Stimulated activated CD4-positive, alpha-beta T cell treated with anti-CD3 and anti-CD28 coated beads, Interleukin-12 subunit alpha, Interleukin-12 subunit beta, amount 100 ng/mL, for 48 hours (primary cell): ENCODE measurements at regions not wholly inside any gene's neighbourhood (a gene's known extent, or its start where the extent isn't known, plus 50 kb on each side); places are given as distances from the start of the nearest gene placed in this dataset.

Source experiments
- DNase-seq, 3 donors: peaks; one replicate each; pipeline ENCODE4 v3.0.0-alpha.2; 2020; ENCODE audit warnings: low read depth in 2 of 3, low spot score in 1 of 3

DNA sequence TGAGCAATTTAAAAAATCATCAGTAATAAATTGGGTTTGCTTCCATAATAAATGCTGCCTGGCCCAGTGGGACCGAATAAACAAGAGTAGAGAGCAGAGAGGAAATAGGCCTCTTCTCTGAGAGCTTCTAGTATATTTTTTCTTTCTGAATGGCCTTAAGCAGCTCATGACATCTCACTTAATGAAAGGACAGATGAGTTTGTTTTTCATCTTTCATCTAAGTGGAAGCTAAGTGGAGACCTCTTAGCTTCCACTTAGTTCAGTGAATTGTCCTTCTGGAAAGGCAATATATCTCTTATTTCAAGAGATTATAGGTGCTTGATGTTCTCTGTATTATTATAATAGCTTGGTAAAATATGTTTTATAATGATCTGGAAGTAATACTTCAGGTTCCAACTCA lies 245.9 kb upstream of the ANO3 start:
- DNase-seq: no peak

DNA sequence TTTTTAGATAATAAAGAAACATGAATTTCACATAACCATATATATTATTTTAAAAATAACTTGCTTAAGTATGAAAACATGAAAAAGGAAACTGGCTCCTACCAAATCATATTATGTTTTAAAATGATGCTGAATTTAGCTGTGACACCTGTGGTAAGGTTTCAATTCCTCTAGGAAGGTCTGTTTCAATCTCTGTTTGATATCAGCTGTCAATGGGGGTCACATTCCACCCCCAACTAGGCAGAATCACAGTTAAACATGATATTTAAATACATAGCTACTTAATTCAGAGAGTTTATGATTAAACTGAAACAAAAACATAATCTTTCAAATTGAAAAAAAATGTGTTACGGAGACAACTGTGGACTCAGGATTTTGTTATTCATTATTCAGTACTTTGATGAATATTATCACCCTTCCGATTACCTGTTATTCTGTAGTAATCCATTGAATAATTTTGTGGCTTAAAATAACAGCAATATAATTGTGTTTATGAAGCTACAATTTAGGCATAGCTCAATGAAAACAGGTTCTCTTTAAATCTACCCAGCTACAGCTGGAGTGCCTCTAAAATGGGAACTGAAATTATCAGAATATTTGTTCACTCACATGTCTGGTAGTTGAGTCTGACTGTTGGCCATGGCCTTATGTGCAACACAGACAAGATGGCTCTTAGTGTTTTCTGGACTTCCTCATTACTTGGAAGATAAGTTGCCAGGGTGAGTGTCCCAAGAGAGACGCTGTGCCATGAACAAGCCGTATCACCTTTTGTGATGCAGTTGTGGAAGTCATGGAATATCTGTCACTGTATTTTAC lies 244.6 kb upstream of the ANO3 start:
- DNase-seq: no peak

DNA sequence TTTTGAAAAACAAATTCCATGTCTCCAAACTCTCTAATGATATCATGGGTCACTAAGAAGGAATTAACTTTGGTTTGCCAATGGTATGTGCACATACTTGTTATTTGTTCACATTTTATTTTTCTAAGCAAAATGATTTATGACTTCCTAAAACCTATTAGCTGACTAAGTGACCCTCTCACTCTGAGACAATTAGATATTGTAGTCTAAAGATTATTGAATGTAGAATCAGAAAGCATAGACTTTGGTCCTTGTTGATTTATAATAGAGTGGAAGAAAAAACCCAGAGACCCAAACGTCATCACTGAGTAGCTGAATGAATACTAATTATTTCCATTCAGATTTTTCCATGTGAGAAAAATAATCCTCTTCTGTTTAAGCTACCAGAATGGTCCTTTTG lies 243.5 kb upstream of the ANO3 start:
- DNase-seq: no peak

DNA sequence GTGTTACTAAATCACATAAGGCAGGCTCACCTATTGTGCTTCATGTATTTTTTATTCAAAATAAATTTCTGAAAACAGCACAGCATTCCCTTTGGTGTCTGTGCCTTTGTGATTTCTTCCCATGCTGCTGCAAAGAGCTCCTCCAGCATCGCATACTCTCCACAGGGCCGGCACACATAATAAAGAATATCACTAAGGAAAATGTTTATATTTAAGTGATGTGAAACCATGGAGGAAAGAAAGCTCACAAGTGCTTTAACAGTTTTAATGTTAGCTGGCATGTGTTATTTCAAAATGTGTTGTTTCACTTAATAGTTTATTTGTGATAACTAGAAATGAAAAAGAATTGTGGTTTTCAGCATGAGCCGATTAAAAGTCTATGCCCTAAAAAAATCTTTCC lies 241.3 kb upstream of the ANO3 start:
- no peak for DNase-seq

DNA sequence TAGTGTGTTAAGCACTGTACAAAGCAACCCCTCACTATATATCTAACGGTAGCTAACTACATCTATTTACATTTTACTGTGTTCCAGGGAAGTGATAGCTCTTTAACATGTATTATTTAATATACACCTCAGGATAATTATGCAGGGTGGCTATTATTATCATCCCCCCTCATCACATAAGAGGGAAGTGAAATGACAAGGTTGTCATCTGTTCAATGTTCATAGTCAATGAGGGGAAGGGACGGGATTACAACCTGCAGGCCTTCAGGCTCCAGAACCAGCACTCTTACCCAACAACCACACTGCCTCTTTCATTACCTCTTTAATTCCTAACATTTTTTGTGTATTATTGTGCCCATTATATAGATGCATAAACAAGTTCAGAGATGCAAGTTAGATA lies 238.7 kb upstream of the ANO3 start:
- no peak for DNase-seq

DNA sequence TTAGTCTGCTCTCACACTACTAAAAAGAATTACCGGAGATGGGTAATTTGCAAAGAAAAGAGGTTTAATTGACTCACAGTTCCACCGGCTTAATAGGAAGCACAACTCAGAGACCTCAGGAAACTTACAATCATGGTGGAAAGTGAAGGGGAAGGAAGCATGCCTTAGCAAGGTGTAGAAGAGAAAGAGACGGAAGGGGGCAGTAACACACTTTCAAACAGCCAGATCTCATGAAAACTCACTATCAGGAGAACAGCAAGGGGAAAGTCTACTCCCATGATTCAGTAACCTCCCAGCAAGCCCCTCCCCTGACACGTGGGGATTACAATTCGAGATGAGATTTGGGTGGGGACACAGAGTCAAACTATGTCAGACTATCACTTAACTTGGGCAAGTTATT lies 236.6 kb upstream of the ANO3 start:
- no peak for DNase-seq

DNA sequence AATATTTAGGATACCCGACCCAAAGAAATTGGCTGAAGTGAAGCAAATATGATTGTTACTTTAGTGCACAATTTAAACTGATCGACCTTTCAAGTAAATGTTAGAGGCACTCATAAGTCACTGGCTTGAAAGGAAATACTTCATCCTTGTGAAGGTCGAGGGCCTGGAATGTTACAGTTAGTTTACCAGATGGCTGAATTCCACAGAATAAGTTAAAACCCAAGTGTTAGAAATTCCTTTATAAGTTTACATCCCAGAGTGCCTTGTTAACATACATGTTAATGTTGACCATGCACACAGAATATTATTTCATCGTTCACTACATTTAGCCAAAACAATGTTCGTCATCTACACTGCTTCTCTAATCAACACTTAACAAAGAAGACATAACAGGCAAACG lies 235.5 kb upstream of the ANO3 start:
- no peak for DNase-seq

DNA sequence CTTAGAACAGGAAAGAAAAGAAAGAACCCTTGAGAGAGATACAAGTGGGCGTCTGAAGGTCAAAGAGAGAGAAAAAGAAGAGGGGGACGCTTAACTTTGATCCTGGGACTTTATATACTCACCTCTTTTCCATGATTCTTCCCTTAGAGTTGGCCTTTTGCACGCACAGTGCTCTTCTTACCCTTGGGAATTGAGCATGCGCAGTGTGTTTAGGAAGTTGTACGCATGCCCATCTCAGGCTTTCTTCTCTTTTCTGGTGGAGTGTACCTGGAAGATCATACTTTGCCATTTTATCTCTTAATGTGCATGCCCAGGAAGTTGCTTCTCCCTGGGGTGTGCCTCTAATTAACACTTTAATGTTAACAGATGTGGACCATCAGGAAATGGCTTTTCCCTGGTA lies 229.6 kb upstream of the ANO3 start:
- no peak for DNase-seq

DNA sequence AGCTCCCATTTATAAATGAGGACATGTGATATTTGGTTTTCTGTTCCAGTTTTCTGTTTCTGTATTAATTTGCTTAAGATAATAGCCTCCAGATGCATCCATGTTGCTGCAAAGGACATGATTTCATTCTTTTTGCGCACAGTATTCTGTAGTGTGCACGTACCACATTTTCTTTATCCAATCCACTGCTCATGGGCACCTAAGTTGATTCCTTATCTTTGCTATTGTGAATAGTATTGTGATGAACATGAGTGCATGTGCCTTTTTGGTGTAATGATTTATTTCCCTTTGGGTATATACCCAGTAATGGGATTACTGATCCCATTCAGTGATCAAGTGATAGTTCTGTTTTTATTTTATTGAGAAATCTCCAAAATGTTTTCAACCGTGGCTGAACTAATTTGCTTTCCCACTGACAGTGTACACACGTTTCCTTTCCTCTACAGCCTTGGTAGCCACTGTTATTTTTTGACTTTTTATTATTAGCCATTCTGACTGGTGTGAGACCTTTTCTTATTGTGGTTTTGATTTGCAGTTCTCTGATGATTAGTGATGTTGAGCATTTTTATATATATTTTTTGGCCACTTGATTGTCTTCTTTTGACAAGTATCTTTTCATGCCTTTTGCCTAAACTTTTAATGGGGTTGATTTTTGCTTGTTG lies 226.0 kb upstream of the ANO3 start:
- no peak for DNase-seq

DNA sequence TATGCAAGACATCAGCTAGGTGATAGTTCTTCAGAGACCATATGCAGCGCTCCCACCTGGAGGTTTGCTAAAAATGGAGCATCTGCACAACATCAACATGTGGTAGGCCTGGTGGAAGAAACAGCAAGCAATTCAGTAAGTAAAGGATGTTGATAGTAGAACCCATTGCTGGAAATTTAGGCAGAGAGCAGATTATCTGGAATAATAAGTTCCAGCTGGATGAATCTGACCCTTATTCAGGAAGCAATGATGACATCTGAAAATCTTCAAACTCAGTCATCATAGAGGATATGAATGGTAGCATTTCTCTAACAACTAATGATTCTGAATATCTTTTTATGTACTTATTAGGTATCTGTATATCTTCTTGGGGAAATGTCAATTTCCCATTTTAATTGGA lies 225.2 kb upstream of the ANO3 start:
- DNase-seq: no peak

DNA sequence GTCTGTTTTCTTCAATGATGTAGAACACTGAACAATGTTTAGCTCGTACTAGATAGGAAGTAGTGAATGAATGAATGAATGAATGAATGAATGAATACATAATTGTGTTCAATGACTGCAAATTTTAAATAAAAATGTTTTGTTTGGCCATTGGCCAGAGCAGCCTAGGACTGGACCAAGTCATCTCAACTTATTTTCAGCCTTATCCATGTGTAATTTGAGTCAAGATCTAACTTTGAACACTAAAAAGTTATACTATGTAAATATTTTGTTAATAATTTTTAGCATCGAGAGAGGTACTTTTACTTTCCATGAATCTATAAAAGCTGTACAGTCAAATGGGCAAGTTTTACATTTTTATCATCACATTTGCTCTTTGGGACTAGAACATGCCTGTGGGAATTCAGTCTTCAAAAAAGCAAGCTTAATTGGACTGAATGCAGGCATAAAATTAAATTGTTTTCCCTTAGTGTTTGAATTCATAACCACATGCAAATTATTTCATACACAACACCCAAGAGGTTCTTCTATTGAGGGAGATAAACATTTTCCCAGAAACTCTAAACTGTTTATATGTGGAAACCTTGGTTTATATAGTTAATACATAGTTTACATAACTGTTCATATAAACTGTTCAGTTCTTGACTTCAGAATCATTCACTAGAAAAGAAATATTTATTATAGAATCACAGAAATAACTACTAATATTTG lies 222.1 kb upstream of the ANO3 start:
- no peak for DNase-seq

DNA sequence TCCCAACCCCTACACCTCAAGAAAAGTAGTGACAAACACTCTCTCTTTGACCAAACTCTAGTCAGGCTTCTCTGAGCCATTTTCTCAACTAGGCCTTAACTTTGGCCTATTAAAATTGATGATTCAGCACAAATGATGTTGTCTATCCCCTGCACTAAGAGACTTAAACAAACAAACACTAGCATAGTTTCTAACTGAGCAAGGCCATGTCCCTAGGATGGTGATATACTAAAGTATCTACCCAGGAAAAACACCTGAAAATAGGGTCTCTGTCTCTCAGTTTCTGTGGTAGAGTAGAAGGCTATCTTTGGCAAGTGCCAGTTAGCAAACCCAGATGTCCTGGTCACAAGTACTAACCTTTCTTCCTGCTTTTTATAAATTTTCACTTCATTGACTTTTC lies 219.7 kb upstream of the ANO3 start:
- DNase-seq: no peak

DNA sequence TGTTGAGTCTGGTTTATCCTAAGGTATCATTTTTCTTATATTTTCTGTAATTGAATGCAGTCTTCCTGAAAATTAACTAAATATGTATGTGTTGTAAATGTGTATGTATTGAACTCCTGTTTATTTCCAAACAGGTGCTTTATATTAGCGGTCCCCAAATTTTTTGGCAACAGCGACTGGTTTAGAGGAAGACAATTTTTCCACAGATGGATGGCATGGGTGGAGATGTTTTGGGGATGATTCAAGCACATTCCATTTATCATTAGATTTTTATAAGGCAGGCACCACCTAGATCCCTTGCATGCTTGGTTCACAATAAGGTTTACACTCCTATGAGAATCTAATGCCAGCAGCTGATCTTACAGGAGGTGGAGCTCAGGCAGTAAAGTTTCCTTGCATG lies 210.5 kb upstream of the ANO3 start:
- no peak for DNase-seq

DNA sequence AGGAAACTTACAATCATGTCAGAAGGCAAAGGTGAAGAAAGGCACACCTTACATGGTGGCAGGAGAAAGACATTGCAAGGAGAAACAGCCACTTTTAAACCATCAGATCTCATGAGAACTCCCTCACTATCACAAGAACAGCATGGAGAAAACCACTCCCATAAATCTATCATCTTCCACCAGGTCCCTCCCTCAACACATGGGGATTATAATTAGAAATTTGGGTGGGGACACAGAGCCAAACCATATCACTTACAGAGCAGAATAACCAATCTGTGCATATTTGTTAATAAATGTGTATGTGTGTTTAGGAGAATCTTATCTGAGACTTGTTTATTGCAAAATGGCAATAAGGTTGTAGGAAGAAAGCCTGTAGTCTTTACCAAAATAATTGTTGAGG lies 205.2 kb upstream of the ANO3 start:
- DNase-seq: no peak

DNA sequence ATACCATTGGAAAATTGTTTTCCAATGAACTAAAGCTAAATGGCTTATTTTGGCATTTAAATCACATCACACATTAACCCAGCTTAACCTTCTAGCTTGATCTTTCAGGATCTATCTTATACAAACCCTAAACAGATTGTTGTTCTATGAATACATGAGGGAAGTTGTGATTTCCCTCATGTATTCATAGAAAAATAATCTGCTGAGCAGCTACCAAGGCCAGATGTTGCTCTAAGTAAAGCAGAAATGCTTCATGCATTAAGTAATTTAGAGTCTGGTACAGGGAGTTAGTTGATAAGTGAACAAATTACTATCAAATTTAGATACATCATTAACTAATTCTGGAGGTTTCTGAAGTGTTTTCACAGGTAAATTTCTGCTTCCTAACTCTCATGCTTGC lies 204.6 kb upstream of the ANO3 start:
- no peak for DNase-seq

DNA sequence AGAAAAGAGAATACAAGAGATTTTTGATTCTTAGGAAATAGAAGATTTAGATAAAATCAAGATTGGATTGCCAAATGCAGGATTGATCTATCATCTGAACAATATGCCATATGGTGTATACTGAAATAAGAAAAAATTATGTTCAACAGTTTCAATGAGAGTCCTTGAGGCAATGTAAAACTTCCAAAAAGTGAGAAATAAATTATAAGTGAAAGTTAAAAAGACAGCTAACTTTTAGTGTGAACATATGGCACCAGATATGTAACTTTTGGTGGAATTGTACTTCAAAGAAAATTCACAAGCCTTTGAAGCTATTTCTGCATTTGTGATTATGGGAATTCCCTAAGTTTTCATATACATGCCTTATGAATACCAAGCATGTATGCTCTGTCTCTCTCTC lies 200.5 kb upstream of the ANO3 start:
- no peak for DNase-seq

DNA sequence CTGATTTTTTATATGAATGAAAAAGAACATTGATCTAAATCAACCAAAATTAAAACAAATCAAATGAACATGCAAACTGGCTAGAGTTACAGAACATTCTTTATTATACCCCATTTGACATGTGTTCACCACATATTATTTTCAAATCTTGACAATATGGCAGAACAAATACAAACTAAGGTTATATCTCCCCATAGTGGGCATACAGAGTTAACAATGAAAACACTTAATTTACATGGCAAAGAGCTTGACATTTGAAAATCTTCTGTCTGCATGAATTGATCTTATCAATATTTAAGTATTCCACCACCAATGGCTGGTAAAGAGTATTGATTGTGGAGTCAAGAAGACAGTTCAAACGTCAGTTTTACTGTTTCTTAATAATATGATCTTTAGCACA lies 197.9 kb upstream of the ANO3 start:
- DNase-seq: no peak

DNA sequence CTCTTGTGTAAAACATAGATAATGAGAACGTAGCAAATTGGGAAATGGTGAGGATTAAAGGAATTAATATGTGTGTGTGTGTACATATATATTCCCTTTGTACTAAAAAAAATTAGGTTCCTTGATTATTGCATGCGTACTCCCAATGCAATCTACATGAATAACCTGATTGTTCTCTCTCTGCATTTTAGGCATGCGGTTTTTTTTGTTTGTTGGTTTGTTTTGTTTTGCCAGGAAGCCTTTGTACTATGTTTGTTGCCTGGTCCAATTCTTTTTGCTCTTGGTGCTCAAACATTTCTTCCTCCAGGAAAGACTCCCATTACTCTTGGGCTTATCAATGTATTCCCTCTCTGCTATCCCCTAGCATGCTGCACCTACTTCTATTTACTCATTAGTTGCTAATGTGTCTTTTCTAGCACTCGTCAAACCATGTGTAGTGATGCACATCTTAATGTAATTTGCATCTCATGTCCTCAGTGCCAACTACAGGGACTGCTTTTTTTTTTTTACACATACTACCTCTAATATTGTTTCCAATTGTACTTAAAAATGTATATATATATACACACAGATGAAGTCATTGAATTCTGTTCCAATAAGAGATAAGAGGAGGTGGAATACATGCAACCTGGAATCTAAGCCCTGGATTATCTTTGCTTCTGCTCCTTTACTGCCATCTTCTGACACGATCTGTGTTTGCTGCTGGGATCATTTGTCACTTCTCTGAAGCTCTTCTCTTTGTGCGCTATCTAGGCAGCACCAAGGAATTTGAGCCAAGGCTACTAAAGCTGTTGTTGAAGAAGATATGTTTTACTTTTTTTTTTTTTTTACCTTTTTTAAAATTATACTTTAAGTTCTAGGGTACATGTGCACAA lies 197.2 kb upstream of the ANO3 start:
- no peak for DNase-seq

DNA sequence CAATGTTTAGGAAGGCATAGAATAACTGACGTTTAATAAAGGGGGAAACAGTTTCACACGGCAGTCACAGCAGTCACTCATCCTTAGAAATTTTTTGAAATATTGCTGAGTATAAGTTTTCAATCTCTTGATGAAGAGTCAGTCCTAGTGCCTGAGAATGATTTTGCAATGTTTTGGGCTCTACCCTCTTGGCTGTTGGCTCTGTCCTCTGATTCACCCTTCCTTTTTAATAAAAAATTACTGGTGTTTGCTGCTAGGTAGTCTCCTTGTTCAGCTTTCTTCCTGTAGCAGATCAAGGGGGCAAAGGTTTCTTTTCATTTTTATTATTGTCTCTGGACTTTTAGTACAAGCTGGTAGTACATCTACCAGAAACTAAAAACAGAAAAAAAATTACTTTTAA lies 194.3 kb upstream of the ANO3 start:
- DNase-seq: no peak

DNA sequence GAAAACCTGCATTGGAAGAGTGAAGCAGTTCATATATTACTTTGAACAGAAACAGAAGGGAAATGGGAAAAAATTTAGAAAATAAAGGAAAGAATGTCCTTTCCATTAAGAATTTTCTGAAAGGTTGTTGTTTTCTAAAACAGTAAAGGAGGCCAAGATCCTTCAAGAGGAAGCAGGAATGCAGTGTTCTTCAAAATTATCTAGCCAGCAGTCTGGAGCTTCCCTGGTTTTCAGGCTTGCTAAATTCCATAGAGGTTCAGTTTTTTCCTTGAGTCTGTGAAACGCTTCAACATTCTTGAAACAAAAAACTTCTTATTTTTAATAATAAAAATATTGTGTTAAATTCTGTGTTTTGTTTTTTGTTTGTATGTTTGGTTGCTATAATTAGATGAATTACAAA lies 189.0 kb upstream of the ANO3 start:
- DNase-seq: no peak

DNA sequence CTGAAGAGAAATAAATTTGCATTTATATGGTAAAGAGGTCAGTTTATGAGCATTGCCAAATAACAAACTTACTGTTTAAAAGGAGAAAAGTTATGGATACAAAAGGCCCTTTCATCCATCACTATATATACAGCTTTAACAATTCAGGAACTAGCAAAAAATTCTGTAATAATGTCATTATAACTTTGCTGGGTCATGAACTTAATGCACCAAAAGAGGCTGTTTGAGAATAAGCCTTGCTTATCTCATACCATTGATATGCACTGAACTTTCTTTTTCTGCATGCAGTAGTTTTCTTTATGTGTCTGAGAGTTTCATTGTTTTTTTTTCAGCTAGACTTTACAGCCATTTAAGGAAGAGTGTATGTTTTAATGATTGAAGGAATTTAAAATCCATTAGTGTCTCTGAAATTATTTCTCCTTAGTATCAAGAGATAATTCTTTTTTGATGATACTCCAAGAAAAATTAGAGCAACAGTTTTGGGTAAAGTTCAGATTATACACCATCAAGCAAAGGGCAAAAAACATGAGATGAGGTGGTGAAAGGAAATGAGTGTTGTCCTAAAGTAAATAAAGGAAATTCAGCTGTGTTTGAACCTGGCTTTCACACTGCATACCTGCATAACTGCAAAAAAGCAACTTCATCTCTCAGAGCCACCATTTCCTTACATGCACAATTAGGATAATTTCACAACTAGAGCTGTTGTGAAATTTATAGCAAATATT lies 188.2 kb upstream of the ANO3 start:
- DNase-seq: no peak
